ENCODE measurements at regions not wholly inside any gene's neighbourhood (a gene's known extent, or its start where the extent isn't known, plus 50 kb on each side); places are given as distances from the start of the nearest gene placed in this dataset.
"Not testable (repeated sequence)": the region's sequence is repeated elsewhere in the genome, so short reads cannot be mapped to it uniquely, and the experiment has no call there.

GRCh38 chr7:124257638-124258308, 224.9 kb upstream of the TMEM229A start:
- DNase-seq (ENCODE audit: low spot score) (no peak), ATAC-seq (no peak)

- no peak for DNase-seq (ENCODE audit: low spot score)
- no peak for ATAC-seq
These were observed 222.3 kb upstream of the TMEM229A start for GRCh38 chr7:124255041-124255655.

- no peak for DNase-seq (ENCODE audit: low spot score)
- no peak for ATAC-seq
These were observed 221.5 kb upstream of the TMEM229A start for GRCh38 chr7:124254396-124254795.

- DNase-seq (ENCODE audit: low spot score) (no peak), ATAC-seq (no peak)
These were observed 218.8 kb upstream of the TMEM229A start for GRCh38 chr7:124251636-124252035.

GRCh38 chr7:124250297-124251034, 217.6 kb upstream of the TMEM229A start:
- ATAC-seq (no peak), DNase-seq (ENCODE audit: low spot score) (no peak)

GRCh38 chr7:124247691-124248090, 214.8 kb upstream of the TMEM229A start:
- DNase-seq (ENCODE audit: low spot score) (no peak), ATAC-seq (no peak)

- DNase-seq (ENCODE audit: low spot score) (no peak), ATAC-seq (no peak)
These were observed 213.5 kb upstream of the TMEM229A start for GRCh38 chr7:124246262-124246863.

GRCh38 chr7:124244469-124244868, 211.6 kb upstream of the TMEM229A start:
- not testable (repeated sequence) for DNase-seq (ENCODE audit: low spot score); ATAC-seq

GRCh38 chr7:124219681-124220080, 186.8 kb upstream of the TMEM229A start:
- ATAC-seq (no peak), DNase-seq (ENCODE audit: low spot score) (no peak)

GRCh38 chr7:124208642-124209041, 175.8 kb upstream of the TMEM229A start:
- no peak for DNase-seq (ENCODE audit: low spot score)

GRCh38 chr7:124208173-124208572, 175.3 kb upstream of the TMEM229A start:
- DNase-seq (ENCODE audit: low spot score): no peak
- no peak for ATAC-seq

More at GRCh38 chr7:124208642-124209041, 175.8 kb upstream of the TMEM229A start:
- no peak for ATAC-seq

- DNase-seq (ENCODE audit: low spot score) (no peak), ATAC-seq (no peak)
These were observed 172.7 kb upstream of the TMEM229A start for GRCh38 chr7:124205526-124205925.

- ATAC-seq (no peak), DNase-seq (ENCODE audit: low spot score) (no peak)
These were observed 169.7 kb upstream of the TMEM229A start for GRCh38 chr7:124202546-124202945.

- DNase-seq (ENCODE audit: low spot score) (no peak), ATAC-seq (no peak)
These were observed 169.0 kb upstream of the TMEM229A start for GRCh38 chr7:124201768-124202349.

GRCh38 chr7:124196519-124196918, 163.7 kb upstream of the TMEM229A start:
- ATAC-seq (no peak), DNase-seq (ENCODE audit: low spot score) (no peak)

GRCh38 chr7:124192885-124193284, 160.0 kb upstream of the TMEM229A start:
- DNase-seq (ENCODE audit: low spot score) (no peak), ATAC-seq (no peak)

- DNase-seq (ENCODE audit: low spot score) (no peak), ATAC-seq (no peak)
These were observed 158.8 kb upstream of the TMEM229A start for GRCh38 chr7:124191713-124192112.

- no peak for ATAC-seq
These were observed 158.2 kb upstream of the TMEM229A start for GRCh38 chr7:124191030-124191429.

GRCh38 chr7:124188576-124188975, 155.7 kb upstream of the TMEM229A start:
- no peak for ATAC-seq
- DNase-seq (ENCODE audit: low spot score): no peak

More at GRCh38 chr7:124191030-124191429, 158.2 kb upstream of the TMEM229A start:
- DNase-seq (ENCODE audit: low spot score): no peak

GRCh38 chr7:124187962-124188361, 155.1 kb upstream of the TMEM229A start:
- ATAC-seq (no peak), DNase-seq (ENCODE audit: low spot score) (no peak)

- no peak for ATAC-seq
These were observed 150.8 kb upstream of the TMEM229A start for GRCh38 chr7:124183649-124184048.

More at GRCh38 chr7:124183649-124184048, 150.8 kb upstream of the TMEM229A start:
- no peak for DNase-seq (ENCODE audit: low spot score)
